ENCODE measurements at regions not wholly inside any gene's neighbourhood (a gene's known extent, or its start where the extent isn't known, plus 50 kb on each side); places are given as distances from the start of the nearest gene placed in this dataset.

- CTCF ChIA-PET, result interaction anchor here (0.6 to 1.1 kb wide), 3 partner anchors 11 to 325 kb away, joined by 3 to 5 read pairs (median 3); no protein-coding TSS in a partner anchor
- POLR2A ChIA-PET (ENCODE audit: low non-redundant PET), result no interaction called here
- no peak for TF ChIP-seq CTCF (conservative IDR thresholded peaks at IDR 0.05; ENCODE audit: low read depth)
- DNase-seq (ENCODE audit: low spot score), result no peak
- H3K27ac ChIP-seq, result no peak overlapping the region
Observed at GRCh38 chr7:24191362-24191761, 92.6 kb upstream of the NPY start.

- no peak overlapping the region for H3K27ac ChIP-seq
- peak; percentile 5 for DNase-seq (ENCODE audit: low spot score)
- no peak for TF ChIP-seq CTCF (conservative IDR thresholded peaks at IDR 0.05; ENCODE audit: low read depth)
- ChIA-PET CTCF (interaction anchor here (0.6 to 1.1 kb wide), 2 partner anchors 11 to 326 kb away, joined by 3 to 5 read pairs; no protein-coding TSS in a partner anchor), POLR2A (ENCODE audit: low non-redundant PET) (no interaction called here)
Observed at GRCh38 chr7:24192053-24192452, 91.9 kb upstream of the NPY start.

- no peak for DNase-seq (ENCODE audit: low spot score)
- no peak for TF ChIP-seq CTCF (conservative IDR thresholded peaks at IDR 0.05; ENCODE audit: low read depth)
- POLR2A ChIA-PET (ENCODE audit: low non-redundant PET), result no interaction called here
- CTCF ChIA-PET, result no interaction called here
- H3K27ac ChIP-seq, result no peak overlapping the region
Observed at GRCh38 chr7:24192691-24193090, 91.3 kb upstream of the NPY start.

- H3K27ac ChIP-seq, result no peak overlapping the region
- TF ChIP-seq CTCF (conservative IDR thresholded peaks at IDR 0.05; ENCODE audit: low read depth), result no peak
- CTCF ChIA-PET, result no interaction called here
- POLR2A ChIA-PET (ENCODE audit: low non-redundant PET), result no interaction called here
- no peak for DNase-seq (ENCODE audit: low spot score)
Observed at GRCh38 chr7:24197852-24198251, 86.1 kb upstream of the NPY start.

- no peak for TF ChIP-seq CTCF (conservative IDR thresholded peaks at IDR 0.05; ENCODE audit: low read depth)
- ChIA-PET POLR2A (ENCODE audit: low non-redundant PET) (no interaction called here), CTCF (no interaction called here)
- DNase-seq (ENCODE audit: low spot score), result no peak
- H3K27ac ChIP-seq, result no peak overlapping the region
Observed at GRCh38 chr7:24199978-24200377, 84.0 kb upstream of the NPY start.

GRCh38 chr7:24200407-24200966 is 83.5 kb upstream of the NPY start:
- POLR2A ChIA-PET (ENCODE audit: low non-redundant PET), result no interaction called here
- CTCF ChIA-PET, result interaction anchor here (0.6 kb wide), 1 partner anchor 717 kb away, joined by 3 read pairs; no protein-coding TSS in a partner anchor
- TF ChIP-seq CTCF (conservative IDR thresholded peaks at IDR 0.05; ENCODE audit: low read depth), result no peak
- DNase-seq (ENCODE audit: low spot score), result no peak
- no peak overlapping the region for H3K27ac ChIP-seq
